HepG2 (cell line): ENCODE measurements at regions not wholly inside any gene's neighbourhood (a gene's known extent, or its start where the extent isn't known, plus 50 kb on each side); places are given as distances from the start of the nearest gene placed in this dataset.

Experiments used
- ATAC-seq: fragments of 200-7000 bp; cut with Tn5 transposase; 3 replicates; pipeline ENCODE4 v1.9.1; 2020; ENCODE audit warnings: mild to moderate bottlenecking, moderate library complexity
- BruUV-seq: library from RNA; stranded (reverse); fragments of 400-500 nt; replicated peaks from 2 replicates; lab custom pipeline; 2021; lab: Mats Ljungman, UMichigan
- CTCF ChIA-PET: fragments of 300-600 bp; formaldehyde crosslinking; extraction: SDS; loops from one replicate; lab custom pipeline; 2021; ENCODE audit warnings: low total read pairs, inconsistent platforms, low intra/inter-chr PET ratio; lab: Yijun Ruan, JAX
- POLR2A ChIA-PET: fragments of 350-600 bp; sonication (Branson Sonifier 250); formaldehyde crosslinking; loops from one replicate; lab custom pipeline; 2020; ENCODE audit warnings: antibody characterized with exemption, inconsistent platforms; lab: Yijun Ruan, JAX
- DNase-seq: peaks from one replicate; pipeline ENCODE4 v3.0.0-alpha.2; 2015; ENCODE audit warnings: low spot score
- FAIRE-seq: peaks from 3 replicates; lab custom pipeline; 2011; peaks lifted over from hg19 to GRCh38; lab: Jason Lieb, UNC
- H2AFZ ChIP-seq: one replicate; pipeline ENCODE4 v1.6.1; 2011; ENCODE audit warnings: low read length, inconsistent platforms
- H3K27ac ChIP-seq: fragments of 300-600 bp; 3 replicates; pipeline ENCODE4 v1.8.0; 2011; ENCODE audit warnings: mixed run types, mild to moderate bottlenecking, mixed read lengths, low read length, inconsistent platforms; ENCODE audit not compliant: insufficient read depth; ENCODE audit errors: extremely low read length
- H3K27me3 ChIP-seq, 2 experiments: fragments of 200-600 bp in 1 of 2; 2 replicates in 1 of 2; 3 replicates in 1 of 2; pipeline versions ENCODE4 v1.6.0 to v1.8.0; 2011; ENCODE audit warnings: low read length in 2 of 2, mild to moderate bottlenecking in 2 of 2, moderate library complexity in 2 of 2, inconsistent platforms in 1 of 2; ENCODE audit not compliant: insufficient read depth in 2 of 2, control insufficient read depth in 1 of 2
- H3K36me3 ChIP-seq, 2 experiments: fragments of 200-600 bp in 1 of 2; replicated peaks in 1 of 2; 2 replicates in 1 of 2; 3 replicates in 1 of 2; pipeline versions ENCODE4 v1.5.1 to v1.8.0; 2011; ENCODE audit warnings: low read length in 2 of 2, inconsistent platforms in 1 of 2; ENCODE audit not compliant: insufficient read depth in 2 of 2, control insufficient read depth in 1 of 2
- H3K4me1 ChIP-seq: 2 replicates; pipeline ENCODE4 v1.5.1; 2012; ENCODE audit warnings: low read length, inconsistent platforms; ENCODE audit not compliant: insufficient read depth
- H3K4me2 ChIP-seq: 2 replicates; pipeline ENCODE4 v1.6.0; 2011; ENCODE audit warnings: low read depth, low read length, inconsistent platforms
- H3K4me3 ChIP-seq, 3 experiments: fragments of 200-600 bp in 1 of 3; sonication (generic), shearing (Covaris generic) in 1 of 3; replicated peaks in 1 of 3; 2 replicates each; pipeline ENCODE4 v1.5.1; 2011 to 2016; ENCODE audit warnings: low read length in 3 of 3, inconsistent platforms in 2 of 3, low read depth in 2 of 3, mild to moderate bottlenecking in 2 of 3, control low read depth in 1 of 3, mixed read lengths in 1 of 3; ENCODE audit not compliant: insufficient read depth in 1 of 3
- H3K79me2 ChIP-seq: one replicate; pipeline ENCODE4 v1.6.1; 2011; ENCODE audit warnings: low read length, inconsistent platforms; ENCODE audit not compliant: insufficient read depth
- H3K9ac ChIP-seq: 2 replicates; pipeline ENCODE4 v1.6.0; 2011; ENCODE audit warnings: mild to moderate bottlenecking, low read depth, low read length, inconsistent platforms; ENCODE audit not compliant: insufficient read depth
- H3K9me3 ChIP-seq: 2 replicates; pipeline ENCODE4 v1.5.1; 2012; ENCODE audit warnings: mild to moderate bottlenecking, low read length
- H4K20me1 ChIP-seq: 2 replicates; pipeline ENCODE4 v1.6.0; 2011; ENCODE audit warnings: inconsistent platforms, mild to moderate bottlenecking, low read length, moderate library complexity; ENCODE audit not compliant: insufficient read depth
- MTF1 ChIP-seq: sonication (generic); formaldehyde crosslinking; IDR thresholded peaks from 2 replicates; pipeline ENCODE4 v1.5.0; 2020; ENCODE audit warnings: missing genetic modification reagents
- NFE2 ChIP-seq: sonication (generic); formaldehyde crosslinking; IDR thresholded peaks from 2 replicates; pipeline ENCODE4 v1.4.0; 2020; ENCODE audit warnings: missing genetic modification reagents
- PHB2 ChIP-seq: fragments of 450-650 bp; IDR thresholded peaks from 2 replicates; pipeline ENCODE4 v1.6.1; 2018; ENCODE audit not compliant: partially characterized antibody
- RFXANK ChIP-seq: IDR thresholded peaks from 2 replicates; pipeline ENCODE4 v1.6.1; 2016
- SRSF1 ChIP-seq: fragments of 200-400 bp; formaldehyde crosslinking; optimal IDR thresholded peaks from 2 replicates; pipeline ENCODE3; 2017; ENCODE audit warnings: mild to moderate bottlenecking, low read depth, low read length, moderate library complexity
- ZMYM4 ChIP-seq: sonication (generic); formaldehyde crosslinking; IDR thresholded peaks from 2 replicates; pipeline ENCODE4 v1.8.1; 2023; ENCODE audit warnings: mild to moderate bottlenecking, missing genetic modification reagents
- ZNF331 ChIP-seq: sonication (generic); formaldehyde crosslinking; IDR thresholded peaks from 2 replicates; pipeline ENCODE4 v1.4.0; 2020; ENCODE audit warnings: missing genetic modification reagents
- WGBS: methylation state at CpG from one replicate; pipeline ENCODE4 v1.1.6; 2017; ENCODE audit warnings: low lambda C conversion rate; 5-methylcytosine and 5-hydroxymethylcytosine counted together
- in situ Hi-C: cut with HindIII; loops from 2 replicates; pipeline ENCODE4 v1.10.0; 2017; ENCODE audit warnings: low pct_unique_long_range_greater_than_20kb; ENCODE audit not compliant: extremely low pct_ligation_motif_present
- intact Hi-C: fragments of 100-400 bp; cut with micrococcal nuclease; formaldehyde crosslinking; loops from one replicate; pipeline ENCODE4 v1.10.0; 2022; ENCODE audit not compliant: unreplicated experiment
- TF ChIP-seq, protein P1 (sequence below), 2 experiments: IDR thresholded peaks; 2 replicates each; pipeline ENCODE4 v1.6.1; 2011 to 2012; ENCODE audit warnings: low read length in 2 of 2, borderline replicate concordance in 1 of 2, low read depth in 1 of 2, mild to moderate bottlenecking in 1 of 2, moderate library complexity in 1 of 2

- intact Hi-C loops (no loop called here), in situ Hi-C loops (no loop called here)
- POLR2A ChIA-PET, result interaction anchor here (1.5 kb wide), 1 partner anchor 30 kb away, joined by 3 read pairs; no protein-coding TSS in a partner anchor
- DNase-seq, result no peak
- Histone ChIP-seq H3K79me2 (no peaks in the 10 kb centered on the region), H3K4me1 (no peaks in the 10 kb centered on the region), H3K27me3 (peaks cover 11 to 39% of the 10 kb centered on the region in 2 experiments; a peak in 3 of 5 replicates), H3K36me3 (no peaks in the 10 kb centered on the region), H2AFZ (no peak overlapping the region), H4K20me1 (no peaks in the 10 kb centered on the region), H3K4me3 (no peak overlapping the region), H3K9me3 (no peaks in the 10 kb centered on the region), H3K4me2 (no peak overlapping the region), H3K9ac (no peak overlapping the region), H3K27ac (no peak overlapping the region)
- TF ChIP-seq ZNF331 (CRISPR knock-in tag) (no peak), ZMYM4 (CRISPR knock-in tag) (no peak), NFE2 (CRISPR knock-in tag) (no peak), MTF1 (CRISPR knock-in tag) (no peak), PHB2 (no peak), RFXANK (CRISPR knock-in tag) (no peak), SRSF1 (no peak)
- TF ChIP-seq, protein P1, sequence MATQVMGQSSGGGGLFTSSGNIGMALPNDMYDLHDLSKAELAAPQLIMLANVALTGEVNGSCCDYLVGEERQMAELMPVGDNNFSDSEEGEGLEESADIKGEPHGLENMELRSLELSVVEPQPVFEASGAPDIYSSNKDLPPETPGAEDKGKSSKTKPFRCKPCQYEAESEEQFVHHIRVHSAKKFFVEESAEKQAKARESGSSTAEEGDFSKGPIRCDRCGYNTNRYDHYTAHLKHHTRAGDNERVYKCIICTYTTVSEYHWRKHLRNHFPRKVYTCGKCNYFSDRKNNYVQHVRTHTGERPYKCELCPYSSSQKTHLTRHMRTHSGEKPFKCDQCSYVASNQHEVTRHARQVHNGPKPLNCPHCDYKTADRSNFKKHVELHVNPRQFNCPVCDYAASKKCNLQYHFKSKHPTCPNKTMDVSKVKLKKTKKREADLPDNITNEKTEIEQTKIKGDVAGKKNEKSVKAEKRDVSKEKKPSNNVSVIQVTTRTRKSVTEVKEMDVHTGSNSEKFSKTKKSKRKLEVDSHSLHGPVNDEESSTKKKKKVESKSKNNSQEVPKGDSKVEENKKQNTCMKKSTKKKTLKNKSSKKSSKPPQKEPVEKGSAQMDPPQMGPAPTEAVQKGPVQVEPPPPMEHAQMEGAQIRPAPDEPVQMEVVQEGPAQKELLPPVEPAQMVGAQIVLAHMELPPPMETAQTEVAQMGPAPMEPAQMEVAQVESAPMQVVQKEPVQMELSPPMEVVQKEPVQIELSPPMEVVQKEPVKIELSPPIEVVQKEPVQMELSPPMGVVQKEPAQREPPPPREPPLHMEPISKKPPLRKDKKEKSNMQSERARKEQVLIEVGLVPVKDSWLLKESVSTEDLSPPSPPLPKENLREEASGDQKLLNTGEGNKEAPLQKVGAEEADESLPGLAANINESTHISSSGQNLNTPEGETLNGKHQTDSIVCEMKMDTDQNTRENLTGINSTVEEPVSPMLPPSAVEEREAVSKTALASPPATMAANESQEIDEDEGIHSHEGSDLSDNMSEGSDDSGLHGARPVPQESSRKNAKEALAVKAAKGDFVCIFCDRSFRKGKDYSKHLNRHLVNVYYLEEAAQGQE (IDR thresholded peaks at IDR 0.05; ENCODE audit: borderline replicate concordance in 1 of 2, low read depth in 1 of 2, low read length in 2 of 2), result no peak
- ATAC-seq, result no peak
- BruUV-seq, result no TSS peak
- no peak for FAIRE-seq
- WGBS, result 19% methylated on average over 5 of the region's 6 CpGs
- CTCF ChIA-PET, result no interaction called here
Measured at GRCh38 chr2:240286596-240286995, 146.1 kb upstream of the OTOS start.
